Superior temporal gyrus (tissue), 1 donor: ENCODE measurements at regions not wholly inside any gene's neighbourhood (a gene's known extent, or its start where the extent isn't known, plus 50 kb on each side); places are given as distances from the start of the nearest gene placed in this dataset.
A peak's percentile ranks its signal among the peaks of the same experiment; 100 is the strongest.

Source experiments
- DNase-seq: peaks from one replicate; pipeline ENCODE4 v3.0.0-alpha.2; 2016; ENCODE audit errors: extremely low spot score

DNA sequence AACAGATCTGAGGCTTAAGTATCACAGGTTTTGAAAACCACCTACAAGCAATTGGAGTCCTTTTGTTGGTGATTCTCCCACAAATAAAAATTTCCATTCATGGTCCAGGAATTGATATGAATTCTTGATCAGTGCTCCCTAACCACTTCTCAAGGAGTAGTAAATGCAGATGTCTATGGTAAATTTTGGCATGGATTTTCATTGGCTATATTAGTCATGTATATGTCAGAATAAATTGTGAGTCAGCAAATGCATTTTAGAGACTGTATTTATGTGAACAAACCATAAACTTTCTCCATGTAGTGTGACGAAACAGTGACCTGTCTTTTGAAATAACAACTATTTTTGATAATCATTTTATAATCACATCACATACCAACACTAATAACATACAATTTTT, 611.1 kb downstream of the HTR1A start:
- no peak for DNase-seq

DNA sequence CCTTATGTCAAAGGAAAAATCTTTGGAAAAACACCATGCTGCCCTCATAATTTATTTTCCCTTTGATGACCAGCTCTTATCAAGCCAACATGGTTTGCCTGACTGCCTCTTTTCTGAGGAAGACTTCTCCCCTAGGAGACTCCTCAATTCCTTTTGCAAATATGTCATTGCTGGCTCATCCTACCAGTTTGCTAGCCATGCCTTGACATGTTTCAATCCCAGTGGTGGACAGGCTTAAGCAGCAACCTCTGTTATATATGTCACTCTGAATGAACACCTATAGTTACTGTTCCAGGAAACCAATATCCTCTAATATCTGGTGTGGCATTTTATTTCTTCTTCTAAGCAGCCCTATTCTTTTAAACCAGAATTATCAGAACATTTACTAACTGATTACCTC, 615.8 kb downstream of the HTR1A start:
- DNase-seq, result no peak

DNA sequence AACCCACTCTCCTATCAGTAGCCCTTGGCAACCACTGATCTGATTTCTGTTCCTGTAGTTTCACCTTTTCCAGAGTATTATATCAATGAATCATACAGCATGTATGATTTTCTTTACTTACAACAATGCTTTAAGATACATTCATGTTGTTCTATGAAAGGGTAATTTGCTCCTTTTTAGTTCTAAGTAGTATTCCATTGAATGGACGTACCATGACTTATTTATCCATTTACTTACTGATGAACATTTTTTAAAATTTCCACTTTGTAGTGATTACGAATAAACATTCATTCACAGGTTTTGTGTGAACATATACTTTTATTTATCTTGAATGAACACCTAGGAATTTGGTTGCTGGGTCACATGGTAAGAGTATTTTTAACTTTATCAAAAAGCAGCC, 620.8 kb downstream of the HTR1A start:
- no peak for DNase-seq

GRCh38 chr5:63323926-63324325, 638.3 kb downstream of the HTR1A start:
- no peak for DNase-seq

GRCh38 chr5:63314551-63314950, 647.7 kb downstream of the HTR1A start:
- no peak for DNase-seq

GRCh38 chr5:63310644-63311043, 651.6 kb downstream of the HTR1A start:
- no peak for DNase-seq

GRCh38 chr5:63306909-63307308, 655.3 kb downstream of the HTR1A start:
- DNase-seq, result no peak

GRCh38 chr5:63293317-63293716, 668.9 kb downstream of the HTR1A start:
- DNase-seq, result no peak

- DNase-seq, result no peak
Observed at GRCh38 chr5:63286724-63287123, 675.5 kb downstream of the HTR1A start.

DNA sequence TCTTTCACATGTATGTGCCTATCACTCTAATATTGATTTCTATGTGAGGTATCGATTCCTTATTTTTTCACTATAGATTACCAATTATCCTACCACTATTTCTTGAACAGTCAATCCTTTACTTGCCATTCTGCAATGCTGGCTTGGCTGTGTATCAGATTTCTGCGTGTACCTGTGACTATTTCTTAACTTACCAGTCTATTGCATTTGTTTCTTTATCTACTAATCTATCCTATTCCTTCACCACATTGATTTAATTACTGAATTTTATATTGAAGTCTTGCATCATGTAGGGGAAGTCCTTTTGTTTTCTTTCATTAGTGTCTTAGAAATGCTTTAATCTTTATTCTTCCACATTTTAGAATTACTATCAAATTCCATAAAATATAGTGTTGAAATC, 684.8 kb downstream of the LRRC70 start:
- DNase-seq, result no peak

DNA sequence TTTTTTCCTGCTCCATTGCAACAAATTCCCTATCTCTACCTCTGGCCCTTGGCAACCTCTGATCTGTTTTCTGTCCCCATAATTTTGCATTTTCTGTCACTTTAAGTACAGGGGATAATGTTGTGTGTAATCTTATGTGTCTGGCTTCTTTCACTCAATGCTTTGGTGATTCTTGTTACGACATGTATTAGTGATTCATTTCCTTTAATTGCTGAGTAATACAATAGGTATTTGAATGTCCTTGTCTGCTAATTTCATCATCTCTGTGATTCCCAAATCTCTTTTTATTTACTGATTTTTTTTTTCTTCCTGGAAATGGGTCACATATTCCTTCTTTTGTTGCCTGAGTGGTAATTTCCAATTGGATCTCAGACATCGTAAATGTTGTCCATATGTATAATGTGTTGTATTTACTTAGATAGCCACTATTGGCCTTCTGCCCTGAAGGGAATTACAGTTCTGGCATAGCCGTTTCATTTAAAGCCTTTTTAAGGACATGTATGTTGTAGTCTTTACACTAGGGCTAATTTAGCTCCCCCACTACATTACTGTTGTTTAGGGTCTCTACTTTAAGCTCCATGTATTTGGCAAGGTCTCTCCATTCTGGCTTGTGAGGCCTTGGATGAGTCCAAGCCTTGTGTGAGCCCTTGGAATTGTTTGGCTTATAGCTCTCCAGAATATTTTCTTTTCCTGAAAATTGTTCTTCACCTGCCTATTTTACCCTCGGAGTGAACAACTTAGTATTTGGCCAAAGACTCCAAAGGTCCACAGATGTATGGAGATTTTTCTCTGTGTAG, 683.8 kb downstream of the LRRC70 start:
- DNase-seq, result no peak

GRCh38 chr5:63261695-63262094, 683.1 kb downstream of the LRRC70 start:
- DNase-seq, result no peak

DNA sequence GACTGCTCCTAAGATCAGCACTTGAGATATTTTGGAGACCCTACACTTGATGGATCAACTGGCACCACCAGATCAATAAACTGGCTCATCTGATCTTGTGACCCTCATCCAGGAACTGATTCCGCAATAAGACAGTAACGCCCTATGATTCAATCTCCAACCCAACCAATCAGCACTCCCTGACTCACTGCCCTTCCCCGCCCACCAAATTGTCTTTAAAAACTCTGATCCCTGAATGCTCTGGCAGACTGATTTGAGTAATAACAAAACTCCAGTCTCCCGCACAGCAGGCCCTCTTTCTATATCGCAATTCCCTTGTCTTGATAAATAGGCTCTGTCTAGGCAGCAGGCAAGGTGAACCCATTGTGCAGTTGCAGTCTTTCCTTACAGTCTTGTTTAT, 677.0 kb downstream of the LRRC70 start:
- DNase-seq, result no peak

GRCh38 chr5:63250939-63251338, 672.3 kb downstream of the LRRC70 start:
- DNase-seq, result no peak

GRCh38 chr5:63249960-63250359, 671.3 kb downstream of the LRRC70 start:
- no peak for DNase-seq

GRCh38 chr5:63247651-63248050, 669.0 kb downstream of the LRRC70 start:
- no peak for DNase-seq

DNA sequence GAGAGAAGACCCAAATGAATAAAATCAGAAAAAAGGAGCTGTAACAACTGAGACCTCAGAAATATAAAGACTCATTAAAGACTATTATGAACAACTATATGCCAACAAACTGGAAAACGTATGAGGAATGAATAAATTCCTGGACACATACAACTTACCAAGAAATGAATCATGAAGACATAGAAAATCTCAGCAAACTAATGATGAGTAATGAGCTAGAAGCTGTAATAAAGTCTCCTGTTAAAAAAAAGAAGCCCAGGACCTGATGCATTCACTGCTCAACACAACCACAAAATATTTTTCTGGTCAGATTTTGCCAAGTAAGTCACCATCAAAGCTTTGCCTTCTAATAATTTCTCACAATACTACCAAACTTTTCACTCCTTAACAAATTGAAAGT, 666.7 kb downstream of the LRRC70 start:
- no peak for DNase-seq

DNA sequence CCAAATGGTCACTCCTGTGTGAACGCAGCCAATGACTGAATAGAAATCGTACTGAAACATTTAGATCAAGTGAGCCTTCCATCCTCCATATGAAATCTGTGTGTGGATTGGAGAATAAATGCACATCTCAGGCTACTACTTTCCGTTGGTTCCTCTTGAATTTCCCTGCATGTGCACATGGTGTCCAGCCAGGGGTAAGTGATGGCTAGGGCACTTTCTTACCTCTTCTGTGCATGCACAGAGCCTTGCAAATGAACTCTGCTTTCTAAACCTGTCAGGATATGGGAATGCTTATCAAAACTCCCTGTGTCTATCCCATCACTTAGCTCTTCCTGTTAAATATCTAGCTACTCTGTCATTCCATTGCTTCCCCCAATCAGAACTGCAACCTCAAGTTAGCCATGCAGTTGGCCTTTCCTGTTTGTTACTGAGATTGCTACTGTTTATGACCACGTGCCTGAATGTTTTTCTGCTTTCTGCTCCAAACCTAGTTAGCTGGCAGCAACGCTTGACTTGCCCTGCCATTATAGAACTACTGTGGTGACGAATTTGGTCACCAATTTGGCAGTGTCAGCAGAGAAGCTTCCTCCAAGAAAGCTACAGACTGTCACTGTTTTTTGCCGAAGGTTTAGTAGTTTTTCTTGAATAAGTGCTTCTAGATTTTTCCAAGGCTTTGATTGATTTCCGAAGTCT, 661.6 kb downstream of the LRRC70 start:
- DNase-seq, result no peak

- peak; percentile 33 for DNase-seq
Observed at GRCh38 chr5:63233911-63234310, 655.3 kb downstream of the LRRC70 start.

- DNase-seq, result no peak
Observed at GRCh38 chr5:63233361-63233760, 654.7 kb downstream of the LRRC70 start.

- no peak for DNase-seq
Observed at GRCh38 chr5:63230754-63231153, 652.1 kb downstream of the LRRC70 start.

DNA sequence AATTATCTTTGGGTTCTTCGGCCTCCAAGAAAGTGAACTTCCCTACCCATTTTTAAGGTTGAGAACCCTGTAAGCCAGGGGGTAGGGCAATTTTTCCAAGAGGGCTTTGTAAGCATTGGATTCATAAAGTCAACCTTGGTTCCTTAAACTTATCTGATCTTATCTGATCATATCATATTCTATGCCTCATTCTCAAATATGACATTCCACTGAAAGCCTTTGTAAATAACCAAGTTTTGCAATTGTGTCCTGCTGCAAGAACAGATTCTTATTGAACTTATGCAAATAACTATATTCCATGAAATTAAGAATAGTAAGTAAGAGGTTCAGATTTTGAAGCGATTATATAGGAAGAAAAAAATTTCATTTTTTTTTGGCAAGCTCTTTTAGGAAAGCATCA, 649.5 kb downstream of the LRRC70 start:
- no peak for DNase-seq

GRCh38 chr5:63220244-63220643, 641.6 kb downstream of the LRRC70 start:
- DNase-seq, result no peak
